Prostate gland (tissue), 2 donors: ENCODE measurements at regions not wholly inside any gene's neighbourhood (a gene's known extent, or its start where the extent isn't known, plus 50 kb on each side); places are given as distances from the start of the nearest gene placed in this dataset.

ENCODE experiments used
- DNase-seq: peaks from one replicate; pipeline ENCODE4 v3.0.0-alpha.2; 2019; ENCODE audit warnings: low spot score
- H3K27ac ChIP-seq, 2 donors: fragments of 200-600 bp; sonication (generic); 2 replicates each; pipeline ENCODE4 v1.5.1; 2017 to 2019
- H3K27me3 ChIP-seq: fragments of 200-600 bp; sonication (generic); replicated peaks from 2 replicates; pipeline ENCODE4 v1.5.1; 2019; ENCODE audit not compliant: insufficient read depth
- H3K36me3 ChIP-seq, 2 donors: fragments of 200-600 bp; sonication (generic); 1 replicate in 1 of 2; 2 replicates in 1 of 2; pipeline versions ENCODE4 v1.5.1 to v1.8.1; 2017 to 2019
- H3K4me1 ChIP-seq: fragments of 200-600 bp; sonication (generic); replicated peaks from 2 replicates; pipeline ENCODE4 v1.5.1; 2019
- H3K4me3 ChIP-seq, 2 donors: fragments of 200-600 bp; sonication (generic); 2 replicates each; pipeline ENCODE4 v1.5.1; 2017 to 2019
- H3K9me3 ChIP-seq: fragments of 200-600 bp; sonication (generic); 2 replicates; pipeline ENCODE4 v1.5.1; 2017
- CTCF ChIP-seq, 4 experiments: fragments of 200-600 bp in 2 of 4; fragments of 450-650 bp in 2 of 4; sonication (generic) in 2 of 4; IDR thresholded peaks; 1 replicate in 3 of 4; 2 replicates in 1 of 4; pipeline ENCODE4 v1.5.1; 2016 to 2019; ENCODE audit warnings: antibody characterized with exemption in 4 of 4, mild to moderate bottlenecking in 2 of 4, moderate library complexity in 2 of 4
- POLR2A ChIP-seq: fragments of 450-650 bp; IDR thresholded peaks from one replicate; pipeline ENCODE4 v1.6.1; 2016; ENCODE audit warnings: antibody characterized with exemption, mild to moderate bottlenecking
- POLR2AphosphoS5 ChIP-seq: sonication (generic); formaldehyde crosslinking; IDR thresholded peaks from one replicate; pipeline ENCODE4 v1.6.1; 2017; ENCODE audit warnings: antibody characterized with exemption
- WGBS: methylation state at CpG from one replicate; pipeline ENCODE4 v1.1.5; 2018; 5-methylcytosine and 5-hydroxymethylcytosine counted together
- intact Hi-C: fragments of 100-400 bp; cut with DNase I; formaldehyde crosslinking; loops from one replicate; pipeline ENCODE4 v1.14.2; 2022

DNA sequence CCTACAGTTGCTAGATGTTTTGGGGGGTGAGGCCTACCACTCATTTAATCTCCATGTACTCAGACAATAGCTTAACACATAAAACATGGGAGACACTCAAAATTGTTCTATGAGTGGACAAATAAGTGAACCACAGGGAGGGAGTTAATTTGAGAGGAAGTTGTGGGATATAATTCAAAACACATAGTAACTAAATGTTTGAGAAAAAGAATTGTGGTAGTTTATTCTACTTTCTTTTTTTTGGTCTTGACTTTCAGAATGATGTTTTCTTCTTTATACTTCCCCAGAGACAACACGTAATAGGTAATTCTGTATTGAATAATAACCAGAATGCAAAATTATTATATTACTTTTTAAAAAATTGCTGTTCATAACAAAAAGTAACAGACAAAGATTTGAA is 453.8 kb downstream of the RFPL4B start:
- Histone ChIP-seq H3K36me3 (no peaks in the 10 kb centered on the region), H3K4me1 (no peaks in the 10 kb centered on the region), H3K9me3 (no peaks in the 10 kb centered on the region), H3K27ac (no peak overlapping the region), H3K4me3 (no peak overlapping the region), H3K27me3 (no peaks in the 10 kb centered on the region)
- DNase-seq: no peak
- 90% methylated on average over 1 of the region's 1 CpG for WGBS
- TF ChIP-seq CTCF (IDR thresholded peaks at IDR 0.05) (no peak), POLR2A (no peak), POLR2AphosphoS5 (no peak)
- intact Hi-C loops: no loop called here

DNA sequence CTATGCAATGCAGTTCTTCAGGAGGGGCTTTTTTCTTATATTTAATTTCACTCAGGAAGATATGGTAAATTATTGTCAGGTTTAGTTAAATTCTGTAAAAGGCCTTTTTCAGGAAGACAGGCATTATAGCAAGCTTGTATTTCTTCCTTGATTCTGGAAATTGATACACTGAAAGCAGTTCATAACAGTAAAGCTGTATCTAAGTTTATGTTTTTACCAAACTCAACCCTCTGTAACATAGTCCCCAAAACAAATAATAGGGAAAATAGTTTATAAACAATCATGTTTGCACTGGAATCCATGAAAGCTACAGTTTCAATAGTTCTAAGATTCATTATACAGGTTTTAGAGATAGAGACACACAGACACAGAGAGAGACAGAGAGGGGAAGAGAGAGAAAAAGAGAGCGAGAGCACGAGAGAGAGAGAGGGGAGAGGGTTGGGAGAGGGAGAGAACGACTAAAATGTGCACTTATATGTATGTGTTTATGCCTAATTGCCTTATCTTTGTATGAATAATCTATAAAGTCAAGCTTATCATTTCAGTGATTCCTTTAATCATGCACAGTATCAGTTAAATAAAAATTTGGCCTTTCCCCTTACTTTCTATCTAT is 454.4 kb downstream of the RFPL4B start:
- no peak for TF ChIP-seq POLR2AphosphoS5
- TF ChIP-seq CTCF (IDR thresholded peaks at IDR 0.05): no peak
- no peak for TF ChIP-seq POLR2A
- no peaks in the 10 kb centered on the region for H3K4me1 ChIP-seq
- no peak overlapping the region for H3K27ac ChIP-seq
- no peak for DNase-seq
- intact Hi-C loops: no loop called here
- H3K36me3 ChIP-seq: no peaks in the 10 kb centered on the region
- no peak overlapping the region for H3K4me3 ChIP-seq
- H3K27me3 ChIP-seq: no peaks in the 10 kb centered on the region
- no peaks in the 10 kb centered on the region for H3K9me3 ChIP-seq
- 66% methylated on average over 3 of the region's 3 CpGs for WGBS

GRCh38 chr6:112802144-112802543 is 455.0 kb downstream of the RFPL4B start:
- no peak for TF ChIP-seq CTCF (IDR thresholded peaks at IDR 0.05)
- TF ChIP-seq POLR2AphosphoS5: no peak
- TF ChIP-seq POLR2A: no peak
- 69% methylated on average over 1 of the region's 1 CpG for WGBS
- no peaks in the 10 kb centered on the region for H3K4me1 ChIP-seq
- no peak overlapping the region for H3K27ac ChIP-seq
- H3K27me3 ChIP-seq: no peaks in the 10 kb centered on the region
- H3K4me3 ChIP-seq: no peak overlapping the region
- no peaks in the 10 kb centered on the region for H3K36me3 ChIP-seq
- intact Hi-C loops: no loop called here
- H3K9me3 ChIP-seq: no peaks in the 10 kb centered on the region
- no peak for DNase-seq

GRCh38 chr6:112804638-112805330 is 457.7 kb downstream of the RFPL4B start:
- DNase-seq: no peak
- Histone ChIP-seq H3K4me1 (no peaks in the 10 kb centered on the region), H3K27ac (no peak overlapping the region), H3K27me3 (no peaks in the 10 kb centered on the region), H3K4me3 (no peak overlapping the region), H3K9me3 (no peaks in the 10 kb centered on the region), H3K36me3 (no peaks in the 10 kb centered on the region)
- TF ChIP-seq CTCF (IDR thresholded peaks at IDR 0.05): no peak
- WGBS: 92% methylated on average over 6 of the region's 6 CpGs
- intact Hi-C loops: no loop called here
